ENCODE measurements at regions not wholly inside any gene's neighbourhood (a gene's known extent, or its start where the extent isn't known, plus 50 kb on each side); places are given as distances from the start of the nearest gene placed in this dataset.

GRCh38 chr13:55553701-55554100 is 1587.0 kb upstream of the PRR20A start:
- TF ChIP-seq CTCF (IDR thresholded peaks at IDR 0.05; ENCODE audit: low read depth, low read length, missing input control) (no peak), SP1 (IDR thresholded peaks at IDR 0.05) (no peak), FOXA2 (IDR thresholded peaks at IDR 0.05) (no peak), HNF4G (IDR thresholded peaks at IDR 0.05) (no peak), REST (IDR thresholded peaks at IDR 0.05) (no peak)
- TF ChIP-seq, protein P1, sequence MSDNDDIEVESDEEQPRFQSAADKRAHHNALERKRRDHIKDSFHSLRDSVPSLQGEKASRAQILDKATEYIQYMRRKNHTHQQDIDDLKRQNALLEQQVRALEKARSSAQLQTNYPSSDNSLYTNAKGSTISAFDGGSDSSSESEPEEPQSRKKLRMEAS (IDR thresholded peaks at IDR 0.05): no peak
- no peak for DNase-seq (ENCODE audit: low spot score)
- Histone ChIP-seq H3K27me3 (ENCODE audit: control insufficient read depth in 4 of 4, insufficient read depth in 4 of 4, low read length in 3 of 4) (peaks cover 0 to 3% (median 0%) of the 10 kb centered on the region in 4 donors), H3K27ac (ENCODE audit: low read depth in 1 of 2, low read length in 2 of 2) (no peak overlapping the region), H3K9me3 (ENCODE audit: control insufficient read depth in 4 of 4, low read length in 3 of 4) (peaks cover 0 to 4% (median 0%) of the 10 kb centered on the region in 4 donors), H3K36me3 (ENCODE audit: control insufficient read depth in 4 of 4, insufficient read depth in 3 of 4, low read depth in 1 of 4, low read length in 3 of 4) (no peaks in the 10 kb centered on the region), H3K4me3 (ENCODE audit: low read depth in 1 of 3, low read length in 3 of 3) (no peak overlapping the region), H3K4me1 (ENCODE audit: control insufficient read depth in 4 of 4, insufficient read depth in 4 of 4, low read length in 3 of 4) (no peaks in the 10 kb centered on the region), H3K9ac (ENCODE audit: low read depth in 1 of 2, low read length in 2 of 2) (no peak overlapping the region)
- WGBS: 81% methylated on average over 1 of the region's 1 CpG

- DNase-seq (ENCODE audit: low spot score): no peak
- Histone ChIP-seq H3K36me3 (ENCODE audit: control insufficient read depth in 4 of 4, insufficient read depth in 3 of 4, low read depth in 1 of 4, low read length in 3 of 4) (no peaks in the 10 kb centered on the region), H3K9ac (ENCODE audit: low read depth in 1 of 2, low read length in 2 of 2) (no peak overlapping the region), H3K27me3 (ENCODE audit: control insufficient read depth in 4 of 4, insufficient read depth in 4 of 4, low read length in 3 of 4) (peaks cover 0 to 3% (median 0%) of the 10 kb centered on the region in 4 donors), H3K9me3 (ENCODE audit: control insufficient read depth in 4 of 4, low read length in 3 of 4) (peaks cover 0 to 4% (median 0%) of the 10 kb centered on the region in 4 donors), H3K4me3 (ENCODE audit: low read depth in 1 of 3, low read length in 3 of 3) (no peak overlapping the region), H3K4me1 (ENCODE audit: control insufficient read depth in 4 of 4, insufficient read depth in 4 of 4, low read length in 3 of 4) (no peaks in the 10 kb centered on the region), H3K27ac (ENCODE audit: low read depth in 1 of 2, low read length in 2 of 2) (no peak overlapping the region)
- TF ChIP-seq HNF4A (conservative IDR thresholded peaks at IDR 0.05) (no peak), ZBTB33 (IDR thresholded peaks at IDR 0.05) (no peak), YY1 (IDR thresholded peaks at IDR 0.05) (no peak), GABPA (IDR thresholded peaks at IDR 0.05 in 1 of 2, conservative IDR thresholded peaks at IDR 0.05 in 1 of 2) (no peak), SP1 (IDR thresholded peaks at IDR 0.05) (no peak), REST (IDR thresholded peaks at IDR 0.05) (no peak), TAF1 (conservative IDR thresholded peaks at IDR 0.05) (no peak), NR2F2 (IDR thresholded peaks at IDR 0.05) (no peak), RXRA (IDR thresholded peaks at IDR 0.05) (no peak), CTCF (IDR thresholded peaks at IDR 0.05; ENCODE audit: low read depth, low read length, missing input control) (no peak), RAD21 (IDR thresholded peaks at IDR 0.05) (no peak), HNF4G (IDR thresholded peaks at IDR 0.05) (no peak), FOXA2 (IDR thresholded peaks at IDR 0.05) (no peak), FOXA1 (IDR thresholded peaks at IDR 0.05) (no peak), EGR1 (IDR thresholded peaks at IDR 0.05; ENCODE audit: low read depth in 2 of 2) (no peak), JUND (IDR thresholded peaks at IDR 0.05) (no peak)
- TF ChIP-seq, protein P2, sequence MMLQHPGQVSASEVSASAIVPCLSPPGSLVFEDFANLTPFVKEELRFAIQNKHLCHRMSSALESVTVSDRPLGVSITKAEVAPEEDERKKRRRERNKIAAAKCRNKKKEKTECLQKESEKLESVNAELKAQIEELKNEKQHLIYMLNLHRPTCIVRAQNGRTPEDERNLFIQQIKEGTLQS (IDR thresholded peaks at IDR 0.05): no peak
- TF ChIP-seq, protein P1 (IDR thresholded peaks at IDR 0.05): no peak
- 86% methylated on average over 1 of the region's 1 CpG for WGBS
Measured at GRCh38 chr13:55554741-55555140, 1586.0 kb upstream of the PRR20A start.
